ENCODE measurements at regions not wholly inside any gene's neighbourhood (a gene's known extent, or its start where the extent isn't known, plus 50 kb on each side); places are given as distances from the start of the nearest gene placed in this dataset.

DNA sequence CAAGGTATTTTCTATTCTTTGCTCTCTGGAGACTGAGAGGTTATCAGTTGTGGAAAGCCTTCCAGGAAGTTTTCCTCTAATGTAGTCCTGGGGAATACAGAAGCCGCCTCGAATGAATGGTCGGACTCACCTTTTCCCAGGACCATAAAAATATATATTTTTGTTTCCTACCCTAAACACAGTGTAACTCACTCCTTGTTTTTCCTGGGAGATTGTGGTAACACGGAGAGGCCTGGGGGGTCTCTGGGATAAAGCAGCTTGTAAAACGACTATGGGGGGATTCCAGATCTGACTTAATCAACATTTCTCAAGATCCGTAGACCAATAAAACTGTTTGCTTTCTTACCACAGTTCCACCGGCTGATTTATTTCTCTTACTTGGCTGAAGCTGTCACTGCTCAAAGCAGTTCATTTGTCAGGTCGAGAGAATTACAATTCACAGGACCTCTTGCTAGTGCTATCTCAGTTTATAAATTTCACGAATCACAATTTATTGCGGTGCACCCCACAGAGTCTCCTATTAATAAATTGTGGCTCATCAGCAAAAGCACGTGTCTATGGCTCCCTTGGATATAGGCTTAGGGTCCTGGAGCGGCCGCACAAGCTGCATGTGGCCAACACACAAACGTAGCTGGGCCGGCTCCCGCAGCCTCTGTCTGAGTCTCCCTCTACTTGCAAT, 176.3 kb upstream of the BMPER start:
- no peak for DNase-seq

- no peak for DNase-seq
These were observed 175.6 kb upstream of the BMPER start for GRCh38 chr7:33729726-33730125.

DNA sequence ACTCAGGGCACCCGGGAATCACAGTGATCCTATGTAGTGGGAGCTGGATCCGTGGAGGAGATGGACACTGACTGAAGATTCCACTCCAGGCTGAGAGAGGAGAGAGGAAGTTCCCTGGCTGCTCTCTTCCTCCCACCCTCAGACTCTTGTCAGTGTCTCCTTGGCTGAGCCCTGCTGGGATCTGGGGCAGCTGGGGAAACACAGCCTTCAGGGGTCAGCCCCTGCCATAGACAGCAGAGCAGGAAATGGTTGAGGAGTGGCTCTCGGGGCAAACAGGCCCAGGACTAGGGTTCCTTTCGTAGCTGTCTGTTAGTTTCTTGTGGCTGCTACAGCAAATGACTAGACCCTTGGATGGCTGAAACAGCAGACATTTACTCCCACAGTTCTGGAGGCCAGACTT, 174.4 kb upstream of the BMPER start:
- DNase-seq: no peak

DNA sequence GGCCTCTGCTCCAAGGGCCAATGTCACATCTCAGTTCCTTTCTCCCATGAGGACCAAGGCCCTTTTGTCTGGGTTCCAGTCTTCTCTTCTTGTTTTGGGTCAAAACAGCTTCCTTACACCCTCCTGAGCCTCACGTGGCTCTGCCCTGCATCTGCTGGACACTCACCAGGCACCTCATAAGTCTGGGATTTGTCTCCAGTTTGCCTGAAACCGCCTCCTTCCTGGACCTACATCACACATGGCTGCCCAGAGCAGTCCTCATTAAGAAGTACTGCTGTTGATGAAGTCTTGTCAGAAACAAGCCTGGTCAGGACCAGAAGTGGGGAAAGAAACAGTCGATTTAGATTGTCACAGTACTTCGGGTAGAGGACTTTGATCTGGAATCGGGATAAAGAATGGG, 173.4 kb upstream of the BMPER start:
- DNase-seq: no peak

DNA sequence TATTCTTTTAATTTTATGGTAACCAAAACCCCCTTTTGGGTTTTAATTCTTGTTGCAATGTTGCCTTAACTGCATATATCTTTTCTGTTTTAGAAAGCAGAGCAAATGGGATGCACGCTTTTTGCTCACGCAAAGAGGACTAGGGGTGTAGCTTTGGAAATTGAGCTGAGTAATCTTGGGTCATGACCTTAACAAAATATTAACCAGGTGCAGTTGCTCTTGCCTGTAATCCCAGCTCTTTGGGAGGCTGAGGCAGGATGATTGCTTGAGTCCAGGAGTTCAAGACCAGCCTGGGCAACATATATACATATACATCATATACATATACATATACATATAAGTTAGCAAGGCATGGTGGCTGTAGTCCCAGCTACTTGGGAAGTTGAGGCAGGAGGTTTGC, 172.9 kb upstream of the BMPER start:
- DNase-seq: no peak

DNA sequence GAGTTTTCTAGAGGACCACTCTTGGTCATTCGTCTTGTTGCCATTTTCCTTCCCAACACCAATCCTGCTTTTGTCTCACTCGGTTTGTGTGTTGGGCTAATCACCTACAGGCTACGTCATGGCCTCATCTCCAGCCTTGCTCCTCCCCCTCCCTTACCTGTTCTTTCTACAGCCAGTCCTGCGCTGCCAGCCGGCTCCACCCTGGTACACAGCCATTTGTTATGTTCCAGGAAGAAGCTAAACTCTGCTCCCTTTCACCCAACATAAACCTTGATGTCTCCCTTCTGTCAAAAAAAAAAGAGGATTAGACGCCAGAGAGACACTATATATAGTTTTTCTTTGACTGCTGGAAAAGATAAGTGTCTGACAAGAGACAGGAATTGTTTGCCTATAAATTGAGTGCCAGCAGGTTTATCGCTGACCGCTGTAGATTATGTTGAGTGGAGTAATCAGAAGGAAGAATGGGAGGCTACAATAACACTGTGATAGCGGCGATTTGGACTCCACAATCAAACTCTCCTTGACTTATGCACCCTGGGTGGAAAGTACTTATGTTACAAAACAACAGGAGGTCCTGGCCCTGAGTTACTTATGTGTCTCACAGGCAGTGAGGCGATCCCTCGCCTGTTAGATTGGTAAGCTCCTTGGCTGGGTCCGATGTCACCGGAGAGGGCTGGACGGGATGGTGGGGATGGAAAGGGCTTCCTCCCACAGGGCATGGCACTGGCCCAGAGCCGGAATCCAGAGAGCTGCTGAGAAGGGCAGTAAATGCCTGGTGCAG, 171.3 kb upstream of the BMPER start:
- no peak for DNase-seq

- no peak for DNase-seq
These were observed 169.9 kb upstream of the BMPER start for GRCh38 chr7:33735403-33735802.

DNA sequence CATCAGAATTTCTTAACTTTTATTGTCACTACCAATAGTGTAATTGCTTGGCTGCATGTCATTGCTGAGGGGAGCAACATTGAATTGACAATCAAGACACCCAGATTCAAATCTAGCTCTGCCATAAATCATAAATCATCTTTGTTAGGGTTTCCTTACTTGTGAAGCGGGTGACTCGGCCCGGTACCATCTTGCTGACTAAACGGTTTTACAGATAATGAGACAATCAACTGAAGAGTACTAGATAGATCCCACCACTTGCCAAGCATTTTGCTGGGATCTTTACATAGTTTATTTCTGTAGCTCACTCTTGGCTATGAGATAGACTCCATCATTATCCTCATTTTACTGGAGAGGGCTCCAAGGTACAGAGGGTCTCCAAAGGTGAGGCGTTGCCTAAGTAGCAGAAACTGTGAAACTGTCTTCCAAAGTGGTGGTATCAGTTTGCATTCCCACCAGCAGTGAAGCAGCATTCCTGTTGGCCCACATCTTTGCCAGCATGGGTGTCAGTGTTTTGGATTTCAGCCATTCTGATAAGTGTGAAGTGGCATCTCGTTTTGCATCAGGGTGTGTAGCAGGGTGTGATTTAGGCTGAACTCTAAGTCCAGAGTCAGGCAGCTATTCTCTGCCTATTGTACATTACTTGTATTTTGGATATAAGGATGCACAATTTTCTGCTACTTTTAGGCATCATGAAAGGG, 168.7 kb upstream of the BMPER start:
- DNase-seq: no peak

- DNase-seq: no peak
These were observed 166.9 kb upstream of the BMPER start for GRCh38 chr7:33738260-33738935.

DNA sequence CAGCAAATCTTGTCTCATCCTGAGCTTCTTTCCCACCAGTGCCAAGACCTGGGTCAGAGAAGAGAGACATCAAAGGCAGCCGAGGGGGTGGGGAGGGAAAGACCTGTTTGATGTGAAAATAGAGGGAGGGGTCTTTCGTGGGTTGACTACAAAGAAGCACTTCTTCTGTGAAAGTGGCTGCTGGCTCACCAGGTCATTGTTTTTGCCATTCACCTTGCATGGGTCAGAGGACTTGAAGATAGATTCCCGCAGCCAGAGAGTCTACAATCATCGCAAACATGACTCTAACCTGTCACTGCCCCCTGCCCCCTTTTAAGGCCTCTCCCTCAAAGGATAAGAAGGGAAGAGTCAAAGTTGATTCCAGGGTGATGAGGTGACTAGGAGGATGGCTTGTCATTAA, 166.1 kb upstream of the BMPER start:
- DNase-seq: no peak

GRCh38 chr7:33742521-33742920, 162.8 kb upstream of the BMPER start:
- DNase-seq: no peak

- no peak for DNase-seq
These were observed 162.2 kb upstream of the BMPER start for GRCh38 chr7:33742999-33743587.

DNA sequence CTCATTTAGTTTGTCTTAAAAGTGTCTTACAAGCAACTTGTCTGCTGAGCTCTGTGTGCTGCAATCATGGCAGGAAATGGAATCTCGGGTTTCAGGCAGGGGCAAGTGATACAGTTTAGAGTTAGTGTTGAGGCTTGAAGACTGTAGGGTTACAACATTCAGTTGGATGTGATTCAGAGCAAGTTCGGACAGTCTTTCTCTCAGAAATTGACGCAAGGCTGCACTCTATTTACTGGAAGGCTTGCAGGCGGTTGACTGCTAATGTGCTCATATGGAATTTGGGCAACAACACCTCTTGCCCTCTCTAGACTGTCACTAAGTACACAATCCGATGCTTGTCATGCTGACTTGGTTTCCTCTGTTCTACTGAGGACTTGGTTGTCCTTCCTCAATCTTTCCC, 161.7 kb upstream of the BMPER start:
- no peak for DNase-seq

- no peak for DNase-seq
These were observed 160.9 kb upstream of the BMPER start for GRCh38 chr7:33744293-33745075.

- no peak for DNase-seq
These were observed 159.4 kb upstream of the BMPER start for GRCh38 chr7:33745934-33746333.

- peak; percentile 63 for DNase-seq
These were observed 156.5 kb upstream of the BMPER start for GRCh38 chr7:33748793-33749192.

- DNase-seq: no peak
These were observed 155.2 kb upstream of the BMPER start for GRCh38 chr7:33750177-33750576.

DNA sequence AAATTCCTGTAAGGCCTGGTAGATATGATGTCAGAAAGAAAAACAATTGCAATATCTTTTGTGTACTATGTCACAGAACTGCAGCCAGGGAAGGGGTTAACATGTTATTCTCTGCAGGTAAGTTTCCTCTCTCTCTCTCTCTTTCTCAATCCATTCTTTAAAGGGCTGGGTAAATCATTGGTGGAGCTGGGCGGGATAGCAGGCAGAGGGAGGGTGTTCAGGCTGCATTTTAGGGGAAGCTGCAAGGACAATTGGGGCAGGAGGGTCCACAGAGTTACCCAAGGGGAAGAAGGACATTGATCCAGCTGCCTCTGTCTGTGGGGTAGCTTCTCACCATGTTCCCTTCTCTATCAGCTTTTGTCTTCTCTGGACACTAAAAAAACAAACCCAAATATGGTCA, 153.9 kb upstream of the BMPER start:
- DNase-seq: no peak

DNA sequence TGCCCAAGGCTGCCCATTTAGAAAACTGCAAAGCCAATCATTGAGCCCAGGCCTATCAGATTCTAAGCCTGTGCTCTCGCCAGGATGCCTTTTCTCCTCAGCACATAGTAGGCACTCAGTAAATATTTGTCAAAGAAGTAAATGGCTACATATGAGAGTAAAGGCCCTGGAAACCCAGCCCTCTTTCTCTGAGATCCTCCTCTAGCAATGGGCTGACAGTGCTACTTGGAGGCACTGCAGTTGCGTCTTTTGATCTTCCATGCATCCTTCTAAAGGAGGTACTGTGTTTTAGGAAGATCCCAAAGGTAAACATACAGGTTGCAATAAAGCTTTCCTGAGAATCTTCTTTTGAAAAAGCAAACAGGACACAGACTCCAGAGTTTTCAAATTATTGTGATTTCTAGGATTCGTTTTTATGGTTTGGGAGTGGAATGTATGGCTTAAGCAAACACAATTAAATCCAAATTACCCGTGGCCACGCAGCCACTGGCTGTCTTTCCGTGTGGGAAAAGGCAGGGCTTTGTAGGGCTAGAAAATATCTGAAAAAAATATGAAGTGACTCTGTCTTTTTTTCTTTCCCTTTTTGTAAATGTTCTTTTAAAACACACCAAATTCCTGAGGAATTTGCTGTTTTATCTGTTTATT, 151.3 kb upstream of the BMPER start:
- no peak for DNase-seq

DNA sequence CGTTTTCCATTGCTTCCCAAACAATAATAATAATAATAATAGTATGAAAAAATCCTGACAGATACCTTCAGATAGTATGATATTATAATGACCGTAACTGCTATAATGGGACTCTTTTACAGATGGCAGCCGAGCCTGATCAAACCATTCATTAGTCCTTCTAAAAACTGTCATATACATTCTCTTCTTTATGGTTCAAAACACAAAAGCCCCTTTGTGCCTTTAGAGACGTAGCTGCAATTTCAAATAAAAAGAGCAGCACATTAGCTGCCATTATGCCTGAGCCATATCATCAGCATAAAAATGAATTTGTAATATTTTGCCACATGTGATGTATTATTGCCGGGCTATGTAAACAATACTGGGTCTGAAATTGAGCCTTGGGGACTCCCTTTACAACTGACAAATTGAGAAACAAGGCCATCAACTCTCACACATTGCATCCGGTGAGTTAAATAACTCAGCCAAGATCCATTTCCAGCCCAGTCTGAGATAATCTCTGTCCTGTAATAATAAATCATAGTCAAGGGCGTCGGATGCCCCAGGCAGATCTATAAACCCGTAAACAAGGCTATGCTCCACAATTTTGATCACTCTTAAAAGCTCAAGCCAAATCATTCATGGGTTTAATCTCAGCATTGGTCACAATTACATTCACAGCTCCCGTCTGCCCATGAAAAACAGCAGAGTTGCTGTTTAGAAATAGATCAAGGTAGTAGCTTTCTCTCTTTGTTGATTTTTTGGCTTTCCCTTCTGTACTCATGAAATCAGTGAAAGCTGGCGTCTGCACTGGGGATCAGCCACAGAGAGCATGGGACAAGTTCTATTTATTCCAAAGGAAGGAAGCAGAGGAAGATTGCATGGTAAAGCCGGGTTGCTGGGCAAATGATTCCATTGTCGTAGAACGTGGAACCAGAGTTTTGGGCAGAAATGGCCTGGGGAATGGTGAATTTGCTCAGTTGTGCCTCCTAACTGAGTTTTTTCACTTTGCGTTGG, 150.1 kb upstream of the BMPER start:
- DNase-seq: no peak

Data from tongue (tissue), 1 donor.